ENCODE measurements at regions not wholly inside any gene's neighbourhood (a gene's known extent, or its start where the extent isn't known, plus 50 kb on each side); places are given as distances from the start of the nearest gene placed in this dataset.

GRCh38 chr2:12277241-12278034 lies 439.3 kb upstream of the TRIB2 start:
- Mint-ChIP-seq H3K4me3 (no peak overlapping the region), H3K4me1 (no peaks in the 10 kb centered on the region), H3K36me3 (ENCODE audit: low read depth) (no peaks in the 10 kb centered on the region), H3K9me3 (no peaks in the 10 kb centered on the region), H3K27me3 (peaks cover 4% of the 10 kb centered on the region), H3K27ac (no peak overlapping the region)
- no peak for ATAC-seq (replicated peaks)

DNA sequence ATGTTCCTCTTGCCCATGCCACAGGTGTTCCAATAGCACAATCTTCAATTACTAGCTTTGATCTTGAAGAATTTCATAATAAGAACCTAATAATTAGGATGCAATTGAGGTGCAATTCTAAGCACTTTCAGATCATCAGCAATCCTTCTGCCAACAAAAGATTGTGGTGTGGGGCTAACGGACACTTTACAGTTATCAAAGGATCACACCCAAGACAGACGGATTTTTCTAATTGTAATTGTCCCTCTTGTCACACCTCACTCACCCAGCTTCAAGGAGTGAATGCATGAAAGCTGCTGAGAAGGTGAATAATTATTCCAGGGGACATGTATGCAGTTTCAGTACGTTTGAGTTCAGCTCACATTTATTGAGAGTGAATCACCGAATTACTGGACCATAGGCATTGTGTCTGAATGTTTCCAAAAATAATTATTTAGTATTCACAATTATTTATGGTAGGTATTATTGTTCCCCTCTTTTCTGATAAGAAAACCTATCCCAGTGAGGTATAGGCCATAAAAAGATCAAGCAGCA lies 438.5 kb upstream of the TRIB2 start:
- Mint-ChIP-seq H3K4me1 (no peaks in the 10 kb centered on the region), H3K4me3 (no peak overlapping the region), H3K9me3 (no peaks in the 10 kb centered on the region), H3K27ac (no peak overlapping the region), H3K27me3 (peaks cover 4% of the 10 kb centered on the region), H3K36me3 (ENCODE audit: low read depth) (no peaks in the 10 kb centered on the region)
- no peak for ATAC-seq (replicated peaks)

GRCh38 chr2:12282780-12283695 lies 433.7 kb upstream of the TRIB2 start:
- H3K36me3 Mint-ChIP-seq (ENCODE audit: low read depth) = no peaks in the 10 kb centered on the region
- H3K27me3 Mint-ChIP-seq = no peaks in the 10 kb centered on the region
- no peak overlapping the region for H3K27ac Mint-ChIP-seq
- ATAC-seq (replicated peaks) = no peak
- H3K4me3 Mint-ChIP-seq = no peak overlapping the region
- peaks cover 7% of the 10 kb centered on the region for H3K4me1 Mint-ChIP-seq
- no peaks in the 10 kb centered on the region for H3K9me3 Mint-ChIP-seq

DNA sequence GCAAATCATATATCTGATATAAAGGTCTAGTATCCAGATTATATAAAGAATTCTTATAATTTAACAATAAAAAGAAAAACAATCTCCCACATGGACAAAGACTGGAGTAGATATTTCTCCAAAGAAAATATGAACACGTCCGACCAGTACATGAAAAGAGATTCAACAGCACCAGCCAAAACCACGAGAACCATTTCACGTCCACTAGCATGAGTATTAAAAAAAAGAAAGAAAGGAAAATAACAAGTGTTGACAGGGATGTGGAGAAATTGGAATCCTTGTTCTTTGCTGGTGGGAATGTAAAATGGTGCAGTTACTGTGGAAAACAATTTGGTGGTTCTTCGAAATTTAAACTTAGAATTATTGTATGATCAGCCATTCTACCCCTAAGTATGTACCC lies 432.7 kb upstream of the TRIB2 start:
- H3K36me3 Mint-ChIP-seq (ENCODE audit: low read depth) = no peaks in the 10 kb centered on the region
- peaks cover 7% of the 10 kb centered on the region for H3K4me1 Mint-ChIP-seq
- no peak overlapping the region for H3K4me3 Mint-ChIP-seq
- H3K27ac Mint-ChIP-seq = no peak overlapping the region
- no peaks in the 10 kb centered on the region for H3K9me3 Mint-ChIP-seq
- H3K27me3 Mint-ChIP-seq = no peaks in the 10 kb centered on the region
- ATAC-seq (replicated peaks) = no peak

DNA sequence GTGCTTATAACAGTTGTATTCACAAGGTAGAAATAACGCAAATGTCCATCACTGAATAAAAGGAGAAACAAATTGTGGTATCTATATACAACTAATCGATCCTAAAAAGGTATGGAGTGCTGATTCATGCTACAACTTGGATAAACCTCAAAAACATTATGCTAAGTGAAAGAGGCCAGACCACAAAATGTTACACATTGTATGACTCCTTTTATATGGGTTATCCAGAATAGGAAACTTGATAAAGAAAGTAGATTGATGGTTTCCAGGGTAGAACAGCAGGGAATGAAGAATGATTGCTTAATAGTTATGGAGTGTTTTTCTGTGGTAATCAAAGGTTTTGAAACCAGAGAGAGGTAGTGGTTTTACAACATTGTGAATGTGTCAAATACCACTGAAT lies 432.2 kb upstream of the TRIB2 start:
- Mint-ChIP-seq H3K4me1 (peaks cover 7% of the 10 kb centered on the region), H3K27ac (no peak overlapping the region), H3K4me3 (no peak overlapping the region), H3K9me3 (no peaks in the 10 kb centered on the region), H3K27me3 (no peaks in the 10 kb centered on the region), H3K36me3 (ENCODE audit: low read depth) (no peaks in the 10 kb centered on the region)
- peak; percentile 81 for ATAC-seq (replicated peaks)

- Mint-ChIP-seq H3K36me3 (ENCODE audit: low read depth) (no peaks in the 10 kb centered on the region), H3K4me3 (no peak overlapping the region), H3K4me1 (peaks cover 12% of the 10 kb centered on the region), H3K9me3 (peaks cover 11% of the 10 kb centered on the region), H3K27ac (no peak overlapping the region), H3K27me3 (peaks cover 3% of the 10 kb centered on the region)
- ATAC-seq (replicated peaks) = no peak
These were observed 430.4 kb upstream of the TRIB2 start for GRCh38 chr2:12286347-12286746.

GRCh38 chr2:12287220-12287751 lies 429.4 kb upstream of the TRIB2 start:
- H3K36me3 Mint-ChIP-seq (ENCODE audit: low read depth) = no peaks in the 10 kb centered on the region
- peaks cover 11% of the 10 kb centered on the region for H3K9me3 Mint-ChIP-seq
- no peak overlapping the region for H3K4me3 Mint-ChIP-seq
- H3K27me3 Mint-ChIP-seq = peaks cover 3% of the 10 kb centered on the region
- peaks cover 13% of the 10 kb centered on the region for H3K4me1 Mint-ChIP-seq
- peak; percentile 48 for ATAC-seq (replicated peaks)
- H3K27ac Mint-ChIP-seq = no peak overlapping the region

GRCh38 chr2:12288048-12288447 lies 428.7 kb upstream of the TRIB2 start:
- H3K27ac Mint-ChIP-seq = no peak overlapping the region
- no peak for ATAC-seq (replicated peaks)
- peaks cover 13% of the 10 kb centered on the region for H3K4me1 Mint-ChIP-seq
- H3K4me3 Mint-ChIP-seq = no peak overlapping the region
- peaks cover 11% of the 10 kb centered on the region for H3K9me3 Mint-ChIP-seq
- H3K36me3 Mint-ChIP-seq (ENCODE audit: low read depth) = no peaks in the 10 kb centered on the region
- H3K27me3 Mint-ChIP-seq = peaks cover 3% of the 10 kb centered on the region

GRCh38 chr2:12289120-12289802 lies 427.5 kb upstream of the TRIB2 start:
- peaks cover 22% of the 10 kb centered on the region for H3K4me1 Mint-ChIP-seq

DNA sequence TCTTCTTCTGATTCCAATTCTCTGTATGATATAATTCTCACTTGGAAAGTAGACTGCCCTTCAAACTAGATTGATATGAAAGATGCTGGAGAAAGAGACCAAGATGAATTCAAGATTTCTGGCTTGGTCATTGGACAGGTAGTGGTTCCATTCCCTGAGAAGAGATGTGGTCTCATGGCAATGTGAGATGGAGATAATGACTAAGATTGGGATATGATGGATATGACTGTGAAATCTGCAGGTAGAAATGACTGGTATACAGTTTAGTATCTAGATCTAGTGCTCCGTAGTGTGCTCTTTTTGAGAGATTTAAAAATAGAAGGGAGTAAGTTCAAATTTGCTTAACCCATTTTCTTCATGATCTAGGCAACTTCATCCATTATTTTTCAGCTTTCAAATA lies 425.4 kb upstream of the TRIB2 start:
- Mint-ChIP-seq H3K27me3 (peaks cover 3% of the 10 kb centered on the region), H3K27ac (peak overlapping the region; percentile 36), H3K4me1 (peaks cover 33% of the 10 kb centered on the region), H3K4me3 (no peak overlapping the region), H3K9me3 (peaks cover 11% of the 10 kb centered on the region), H3K36me3 (ENCODE audit: low read depth) (no peaks in the 10 kb centered on the region)
- ATAC-seq (replicated peaks) = peak; percentile 50

More at GRCh38 chr2:12289120-12289802, 427.5 kb upstream of the TRIB2 start:
- peaks cover 11% of the 10 kb centered on the region for H3K9me3 Mint-ChIP-seq
- ATAC-seq (replicated peaks) = no peak
- no peak overlapping the region for H3K4me3 Mint-ChIP-seq
- no peak overlapping the region for H3K27ac Mint-ChIP-seq
- no peaks in the 10 kb centered on the region for H3K36me3 Mint-ChIP-seq (ENCODE audit: low read depth)
- H3K27me3 Mint-ChIP-seq = peaks cover 3% of the 10 kb centered on the region

DNA sequence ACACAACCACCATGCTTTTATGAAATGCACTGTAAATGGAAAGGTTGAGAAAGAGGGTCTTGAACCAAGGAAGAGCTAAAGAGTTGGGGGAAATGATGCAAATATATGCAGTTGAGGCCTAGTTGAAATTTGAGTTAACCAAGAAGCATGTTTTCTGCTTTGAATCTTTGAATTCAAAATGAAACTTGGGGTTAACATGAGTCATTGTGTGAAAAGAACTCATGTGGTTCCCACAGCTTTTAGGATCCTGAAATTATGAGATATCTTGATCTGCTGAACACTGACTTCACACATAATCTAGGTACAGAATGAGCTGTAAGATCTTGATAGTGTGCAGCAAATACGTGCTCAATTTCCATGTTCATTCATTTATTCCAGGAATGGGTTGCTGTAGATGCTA lies 422.9 kb upstream of the TRIB2 start:
- Mint-ChIP-seq H3K27me3 (peaks cover 8% of the 10 kb centered on the region), H3K4me1 (peaks cover 31% of the 10 kb centered on the region), H3K9me3 (peaks cover 14% of the 10 kb centered on the region), H3K36me3 (ENCODE audit: low read depth) (no peaks in the 10 kb centered on the region), H3K4me3 (peak overlapping the region; percentile 56), H3K27ac (peak overlapping the region; percentile 79)
- peak; percentile 94 for ATAC-seq (replicated peaks)

- H3K36me3 Mint-ChIP-seq (ENCODE audit: low read depth) = no peaks in the 10 kb centered on the region
- no peak for ATAC-seq (replicated peaks)
- no peak overlapping the region for H3K4me3 Mint-ChIP-seq
- no peak overlapping the region for H3K27ac Mint-ChIP-seq
- H3K9me3 Mint-ChIP-seq = peaks cover 5% of the 10 kb centered on the region
- H3K27me3 Mint-ChIP-seq = peaks cover 6% of the 10 kb centered on the region
- peaks cover 30% of the 10 kb centered on the region for H3K4me1 Mint-ChIP-seq
These were observed 420.7 kb upstream of the TRIB2 start for GRCh38 chr2:12295856-12296519.

DNA sequence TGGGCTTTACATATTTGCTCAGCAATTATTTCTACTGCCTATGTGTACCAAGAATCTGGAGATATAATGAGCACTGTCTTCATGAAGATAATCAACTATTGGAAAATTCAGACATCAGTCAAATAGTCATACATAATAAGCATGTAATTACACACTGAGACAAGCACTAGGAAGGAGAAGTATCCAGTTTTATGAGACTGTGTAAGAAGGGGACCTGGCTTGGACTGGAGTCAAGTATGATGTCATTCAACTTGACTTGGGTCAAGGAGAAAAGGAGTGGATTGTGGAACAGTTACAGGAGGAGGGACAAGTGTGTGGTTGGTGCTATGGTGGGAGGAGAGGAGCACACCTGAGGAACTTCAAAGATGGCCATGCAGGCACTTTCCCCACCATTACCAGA lies 419.8 kb upstream of the TRIB2 start:
- no peaks in the 10 kb centered on the region for H3K36me3 Mint-ChIP-seq (ENCODE audit: low read depth)
- no peak overlapping the region for H3K27ac Mint-ChIP-seq
- H3K4me3 Mint-ChIP-seq = no peak overlapping the region
- H3K9me3 Mint-ChIP-seq = peaks cover 3% of the 10 kb centered on the region
- ATAC-seq (replicated peaks) = no peak
- peaks cover 35% of the 10 kb centered on the region for H3K4me1 Mint-ChIP-seq
- peaks cover 4% of the 10 kb centered on the region for H3K27me3 Mint-ChIP-seq

GRCh38 chr2:12298352-12298751 lies 418.4 kb upstream of the TRIB2 start:
- Mint-ChIP-seq H3K36me3 (ENCODE audit: low read depth) (no peaks in the 10 kb centered on the region), H3K4me1 (peaks cover 49% of the 10 kb centered on the region), H3K9me3 (peaks cover 3% of the 10 kb centered on the region), H3K4me3 (no peak overlapping the region), H3K27ac (no peak overlapping the region), H3K27me3 (peaks cover 4% of the 10 kb centered on the region)
- no peak for ATAC-seq (replicated peaks)
